H9 (cell line): ENCODE measurements at regions not wholly inside any gene's neighbourhood (a gene's known extent, or its start where the extent isn't known, plus 50 kb on each side); places are given as distances from the start of the nearest gene placed in this dataset.
A peak's percentile ranks its signal among the peaks of the same experiment; 100 is the strongest.

ENCODE experiments used
- DNase-seq: peaks from one replicate; pipeline ENCODE4 v3.0.0-alpha.2; 2017
- H2AFZ ChIP-seq: one replicate; pipeline ENCODE4 v1.6.1; 2013; ENCODE audit warnings: mild to moderate bottlenecking, low read length, control low read depth, moderate library complexity
- H2AK5ac ChIP-seq: 2 replicates; pipeline ENCODE4 v1.6.1; 2013; ENCODE audit warnings: low read length, control low read depth, mixed read lengths; ENCODE audit not compliant: insufficient read length
- H2BK120ac ChIP-seq: one replicate; pipeline ENCODE4 v1.6.1; 2013; ENCODE audit warnings: low read depth, mild to moderate bottlenecking, low read length, control low read depth, inconsistent platforms; ENCODE audit not compliant: poor library complexity, severe bottlenecking
- H2BK12ac ChIP-seq: 2 replicates; pipeline ENCODE4 v1.6.1; 2013; ENCODE audit warnings: low read length, control low read depth, mixed read lengths, low read depth; ENCODE audit not compliant: insufficient read length
- H2BK15ac ChIP-seq: 2 replicates; pipeline ENCODE4 v1.6.1; 2013; ENCODE audit warnings: low read depth, low read length, control low read depth
- H2BK20ac ChIP-seq: one replicate; pipeline ENCODE4 v1.6.1; 2013; ENCODE audit warnings: low read depth, mild to moderate bottlenecking, low read length, control low read depth, inconsistent platforms; ENCODE audit not compliant: poor library complexity, severe bottlenecking
- H2BK5ac ChIP-seq: 2 replicates; pipeline ENCODE4 v1.6.1; 2013; ENCODE audit warnings: low read length, control low read depth, mixed read lengths; ENCODE audit not compliant: insufficient read length
- H3K14ac ChIP-seq: 2 replicates; pipeline ENCODE4 v1.6.1; 2013; ENCODE audit warnings: low read length, control low read depth; ENCODE audit not compliant: insufficient read depth
- H3K18ac ChIP-seq: 2 replicates; pipeline ENCODE4 v1.6.1; 2013; ENCODE audit warnings: low read depth, mild to moderate bottlenecking, mixed read lengths, low read length, control low read depth; ENCODE audit not compliant: insufficient read length
- H3K23ac ChIP-seq: 2 replicates; pipeline ENCODE4 v1.6.1; 2013; ENCODE audit warnings: low read length, control low read depth, mixed read lengths, low read depth; ENCODE audit not compliant: insufficient read length
- H3K23me2 ChIP-seq: 2 replicates; pipeline ENCODE4 v1.6.1; 2013; ENCODE audit warnings: low read depth, mild to moderate bottlenecking, mixed read lengths, low read length, control low read depth; ENCODE audit not compliant: insufficient read length, poor library complexity, severe bottlenecking
- H3K27ac ChIP-seq: 2 replicates; pipeline ENCODE4 v1.5.1; 2013; ENCODE audit warnings: low read length, control low read depth, mixed read lengths, low read depth; ENCODE audit not compliant: insufficient read length
- H3K27me3 ChIP-seq: 2 replicates; pipeline ENCODE4 v1.6.1; 2013; ENCODE audit warnings: low read length, control low read depth, inconsistent platforms; ENCODE audit not compliant: insufficient read depth
- H3K4ac ChIP-seq: 2 replicates; pipeline ENCODE4 v1.6.1; 2013; ENCODE audit warnings: low read depth, mild to moderate bottlenecking, control low read depth, inconsistent platforms, low read length, moderate library complexity
- H3K4me1 ChIP-seq: 2 replicates; pipeline ENCODE4 v1.6.1; 2013; ENCODE audit warnings: low read length, control low read depth, inconsistent platforms; ENCODE audit not compliant: insufficient read depth
- H3K4me2 ChIP-seq: 2 replicates; pipeline ENCODE4 v1.6.1; 2013; ENCODE audit warnings: low read length, control low read depth, mixed read lengths; ENCODE audit not compliant: insufficient read length, insufficient read depth
- H3K56ac ChIP-seq: 2 replicates; pipeline ENCODE4 v1.6.1; 2013; ENCODE audit warnings: low read depth, mild to moderate bottlenecking, mixed read lengths, low read length, control low read depth; ENCODE audit not compliant: insufficient read length
- H3K79me1 ChIP-seq: 2 replicates; pipeline ENCODE4 v1.6.1; 2013; ENCODE audit warnings: low read depth, mild to moderate bottlenecking, moderate library complexity, low read length, control low read depth, inconsistent platforms; ENCODE audit not compliant: insufficient read depth, poor library complexity, severe bottlenecking
- H3K79me2 ChIP-seq: 2 replicates; pipeline ENCODE4 v1.6.1; 2013; ENCODE audit warnings: low read length, control low read depth, inconsistent platforms; ENCODE audit not compliant: insufficient read depth
- H3K9ac ChIP-seq: 2 replicates; pipeline ENCODE4 v1.6.1; 2013; ENCODE audit warnings: low read length, control low read depth, mixed read lengths; ENCODE audit not compliant: insufficient read length; ENCODE audit errors: extremely low read depth
- H3K9me3 ChIP-seq: one replicate; pipeline ENCODE4 v1.6.1; 2013; ENCODE audit warnings: low read depth, low read length, inconsistent platforms; ENCODE audit not compliant: control insufficient read depth
- H3T11ph ChIP-seq: one replicate; pipeline ENCODE4 v1.6.1; 2013; ENCODE audit warnings: mild to moderate bottlenecking, low read length, control low read depth, inconsistent platforms
- H4K20me1 ChIP-seq: one replicate; pipeline ENCODE4 v1.6.1; 2013; ENCODE audit not compliant: control insufficient read depth, insufficient read length, insufficient read depth
- H4K5ac ChIP-seq: 2 replicates; pipeline ENCODE4 v1.6.1; 2013; ENCODE audit warnings: low read depth, mild to moderate bottlenecking, mixed read lengths, low read length, control low read depth; ENCODE audit not compliant: insufficient read length
- H4K8ac ChIP-seq: replicated peaks from 2 replicates; pipeline ENCODE4 v1.6.1; 2013; ENCODE audit warnings: low read length, control low read depth, mixed read lengths, low read depth; ENCODE audit not compliant: insufficient read length
- H4K91ac ChIP-seq: 2 replicates; pipeline ENCODE4 v1.6.1; 2013; ENCODE audit warnings: low read depth, mild to moderate bottlenecking, moderate library complexity, mixed read lengths, low read length, control low read depth; ENCODE audit not compliant: insufficient read length
- H3K27ac Mint-ChIP-seq, 3 experiments: 2 replicates in 2 of 3; 3 replicates in 1 of 3; pipeline ENCODE4 v1.8.0; 2020 to 2021; ENCODE audit warnings: mixed read lengths in 3 of 3, mild to moderate bottlenecking in 1 of 3, moderate library complexity in 1 of 3
- H3K27me3 Mint-ChIP-seq: 2 replicates; pipeline ENCODE4 v1.8.0; 2021; ENCODE audit warnings: low read depth, mild to moderate bottlenecking, moderate library complexity, mixed read lengths
- H3K36me3 Mint-ChIP-seq, 3 experiments: 2 replicates in 2 of 3; 3 replicates in 1 of 3; pipeline ENCODE4 v1.8.0; 2020 to 2021; ENCODE audit warnings: low read depth in 3 of 3, mixed read lengths in 3 of 3; ENCODE audit not compliant: insufficient read depth in 1 of 3
- H3K4me1 Mint-ChIP-seq, 2 experiments: 2 replicates each; pipeline ENCODE4 v1.8.0; 2020; ENCODE audit warnings: mixed read lengths in 2 of 2
- H3K4me3 Mint-ChIP-seq, 2 experiments: 2 replicates in 1 of 2; 3 replicates in 1 of 2; pipeline ENCODE4 v1.8.0; 2020 to 2021; ENCODE audit warnings: mild to moderate bottlenecking in 2 of 2, mixed read lengths in 2 of 2, moderate library complexity in 1 of 2
- H3K9me3 Mint-ChIP-seq, 2 experiments: 2 replicates in 1 of 2; 3 replicates in 1 of 2; pipeline ENCODE4 v1.8.0; 2020; ENCODE audit warnings: mild to moderate bottlenecking in 2 of 2, mixed read lengths in 2 of 2, moderate library complexity in 1 of 2
- whole genome bisulfite sequencing: extraction: QIAGEN DNeasy Blood & Tissue Kit; methylation state at CpG from one replicate; pipeline ENCODE4 v1.1.7; 2013; ENCODE audit warnings: missing lambda C conversion rate, low lambda C conversion rate, mixed read lengths; ENCODE audit not compliant: insufficient read length; ENCODE audit errors: extremely low coverage; 5-methylcytosine and 5-hydroxymethylcytosine counted together
- TF ChIP-seq, protein P1 (sequence below): fragments of 200-600 bp; sonication (generic); conservative IDR thresholded peaks from 3 replicates; pipeline ENCODE4 v1.8.0; 2021; ENCODE audit warnings: antibody characterized with exemption, mild to moderate bottlenecking

DNA sequence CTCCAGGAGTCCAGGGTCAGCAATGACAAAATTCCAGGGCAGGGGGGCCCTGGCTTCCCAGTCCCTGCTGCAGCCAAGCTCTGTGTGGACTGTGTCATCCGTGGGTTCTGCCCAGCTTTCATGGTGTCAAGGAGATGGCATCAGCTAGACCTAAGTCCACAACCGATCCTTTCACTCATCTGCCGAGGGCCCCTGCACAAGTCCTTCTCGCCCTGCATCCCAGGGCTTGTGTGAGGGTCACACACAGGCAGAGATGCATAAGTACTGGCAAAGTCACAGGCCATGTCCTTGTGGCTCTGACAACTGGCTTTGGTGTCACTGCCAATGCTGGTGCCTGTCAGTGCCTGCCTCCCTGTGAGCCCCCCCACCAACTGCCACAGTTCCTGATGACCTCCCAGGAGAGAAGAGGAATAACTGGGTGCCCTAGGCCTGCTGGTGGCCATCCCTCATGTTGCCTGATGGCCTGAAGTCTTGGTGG is 181.4 kb upstream of the CST7 start:
- Histone ChIP-seq H4K91ac (no peak overlapping the region), H3K9ac (no peak overlapping the region), H3K23ac (no peak overlapping the region), H2BK5ac (no peak overlapping the region), H2BK120ac (no peak overlapping the region), H3K27me3 (no peaks in the 10 kb centered on the region; the same call in 1 of the 2 replicates), H2BK12ac (no peak overlapping the region), H4K8ac (no peak overlapping the region), H2BK20ac (no peak overlapping the region), H3K79me2 (no peaks in the 10 kb centered on the region), H2BK15ac (no peak overlapping the region), H3K56ac (no peak overlapping the region), H3K14ac (no peak overlapping the region), H3K23me2 (no peaks in the 10 kb centered on the region), H3T11ph (no peak overlapping the region), H3K4me2 (no peak overlapping the region), H3K18ac (no peak overlapping the region), H4K20me1 (no peaks in the 10 kb centered on the region), H3K4ac (no peak overlapping the region), H3K9me3 (no peaks in the 10 kb centered on the region), H4K5ac (no peak overlapping the region), H3K4me1 (no peaks in the 10 kb centered on the region), H3K27ac (no peak overlapping the region), H2AK5ac (no peak overlapping the region), H3K79me1 (no peaks in the 10 kb centered on the region), H2AFZ (no peak overlapping the region)
- H3K36me3 Mint-ChIP-seq = no peaks in the 10 kb centered on the region; a peak in 2 of 7 replicates
- DNase-seq = peak; percentile 14
- no peak overlapping the region for H3K4me3 Mint-ChIP-seq
- peaks cover 7 to 11% of the 10 kb centered on the region in 2 experiments for H3K4me1 Mint-ChIP-seq
- H3K9me3 Mint-ChIP-seq = no peaks in the 10 kb centered on the region
- WGBS = no CpG with 5 or more reads among the region's 4 CpGs
- TF ChIP-seq, protein P1, sequence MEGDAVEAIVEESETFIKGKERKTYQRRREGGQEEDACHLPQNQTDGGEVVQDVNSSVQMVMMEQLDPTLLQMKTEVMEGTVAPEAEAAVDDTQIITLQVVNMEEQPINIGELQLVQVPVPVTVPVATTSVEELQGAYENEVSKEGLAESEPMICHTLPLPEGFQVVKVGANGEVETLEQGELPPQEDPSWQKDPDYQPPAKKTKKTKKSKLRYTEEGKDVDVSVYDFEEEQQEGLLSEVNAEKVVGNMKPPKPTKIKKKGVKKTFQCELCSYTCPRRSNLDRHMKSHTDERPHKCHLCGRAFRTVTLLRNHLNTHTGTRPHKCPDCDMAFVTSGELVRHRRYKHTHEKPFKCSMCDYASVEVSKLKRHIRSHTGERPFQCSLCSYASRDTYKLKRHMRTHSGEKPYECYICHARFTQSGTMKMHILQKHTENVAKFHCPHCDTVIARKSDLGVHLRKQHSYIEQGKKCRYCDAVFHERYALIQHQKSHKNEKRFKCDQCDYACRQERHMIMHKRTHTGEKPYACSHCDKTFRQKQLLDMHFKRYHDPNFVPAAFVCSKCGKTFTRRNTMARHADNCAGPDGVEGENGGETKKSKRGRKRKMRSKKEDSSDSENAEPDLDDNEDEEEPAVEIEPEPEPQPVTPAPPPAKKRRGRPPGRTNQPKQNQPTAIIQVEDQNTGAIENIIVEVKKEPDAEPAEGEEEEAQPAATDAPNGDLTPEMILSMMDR = no peak
- H3K27ac Mint-ChIP-seq = peak overlapping the region in 1 of 3 experiments; percentile 40; a peak in 1 of 7 replicates
- peaks cover 2% of the 10 kb centered on the region for H3K27me3 Mint-ChIP-seq
